HL-60 (cell line): ENCODE measurements at regions not wholly inside any gene's neighbourhood (a gene's known extent, or its start where the extent isn't known, plus 50 kb on each side); places are given as distances from the start of the nearest gene placed in this dataset.

ENCODE experiments used
- DNase-seq, 2 experiments: peaks; one replicate each; pipeline ENCODE4 v3.0.0-alpha.2; 2010 to 2020; ENCODE audit warnings: low read depth in 1 of 2, low spot score in 1 of 2
- H3K27ac ChIP-seq: fragments of 250-450 bp; sonication (Bioruptor Pico); replicated peaks from 2 replicates; pipeline ENCODE4 v1.5.1; 2020; ENCODE audit warnings: mild to moderate bottlenecking, moderate library complexity
- H3K27me3 ChIP-seq: fragments of 250-450 bp; sonication (Bioruptor Pico); 2 replicates; pipeline ENCODE4 v1.5.1; 2021; ENCODE audit warnings: mild to moderate bottlenecking, moderate library complexity; ENCODE audit not compliant: insufficient read depth, poor library complexity, severe bottlenecking
- H3K4me3 ChIP-seq: replicated peaks from 2 replicates; pipeline ENCODE4 v1.5.1; 2011; ENCODE audit warnings: mild to moderate bottlenecking, control low read depth, low read length; ENCODE audit not compliant: insufficient read depth
- CTCF ChIP-seq: IDR thresholded peaks from one replicate; pipeline ENCODE4 v1.5.1; 2011; ENCODE audit warnings: low read length, control low read depth, inconsistent platforms; ENCODE audit not compliant: insufficient read depth
- GABPA ChIP-seq: IDR thresholded peaks from 2 replicates; pipeline ENCODE4 v1.6.1; 2012; ENCODE audit warnings: low read depth
- POLR2AphosphoS5 ChIP-seq: IDR thresholded peaks from 2 replicates; pipeline ENCODE4 v1.6.1; 2012; ENCODE audit warnings: low read depth
- REST ChIP-seq: IDR thresholded peaks from 2 replicates; pipeline ENCODE4 v1.6.1; 2012; ENCODE audit warnings: low read depth; ENCODE audit not compliant: insufficient replicate concordance
- SPI1 ChIP-seq: IDR thresholded peaks from 2 replicates; pipeline ENCODE4 v1.6.1; 2012; ENCODE audit warnings: low read depth, mild to moderate bottlenecking, borderline replicate concordance

- no peak for DNase-seq
- Histone ChIP-seq H3K27ac (no peak overlapping the region), H3K27me3 (no peaks in the 10 kb centered on the region), H3K4me3 (no peak overlapping the region)
- no peak for TF ChIP-seq GABPA
- TF ChIP-seq REST, result no peak
- no peak for TF ChIP-seq POLR2AphosphoS5
- TF ChIP-seq CTCF, result no peak
- no peak for TF ChIP-seq SPI1
Observed at GRCh38 chr5:162512935-162513565, 445.5 kb downstream of the GABRG2 start.

- Histone ChIP-seq H3K27me3 (no peaks in the 10 kb centered on the region), H3K4me3 (no peak overlapping the region), H3K27ac (no peak overlapping the region)
- no peak for TF ChIP-seq CTCF
- no peak for TF ChIP-seq POLR2AphosphoS5
- TF ChIP-seq REST, result no peak
- DNase-seq, result no peak
Observed at GRCh38 chr5:162514116-162514515, 446.5 kb downstream of the GABRG2 start.

GRCh38 chr5:162520878-162521277, 453.3 kb downstream of the GABRG2 start:
- DNase-seq, result no peak
- Histone ChIP-seq H3K27ac (no peak overlapping the region), H3K4me3 (no peak overlapping the region), H3K27me3 (no peaks in the 10 kb centered on the region)
- TF ChIP-seq POLR2AphosphoS5, result no peak
- TF ChIP-seq SPI1, result no peak
- TF ChIP-seq GABPA, result no peak
- TF ChIP-seq REST, result no peak
- no peak for TF ChIP-seq CTCF
